ENCODE measurements at regions not wholly inside any gene's neighbourhood (a gene's known extent, or its start where the extent isn't known, plus 50 kb on each side); places are given as distances from the start of the nearest gene placed in this dataset.

- Histone ChIP-seq H3K27me3 (ENCODE audit: insufficient read depth, low read length) (no peaks in the 10 kb centered on the region), H2AFZ (ENCODE audit: low read depth, low read length) (no peak overlapping the region), H3K79me2 (ENCODE audit: insufficient read depth, low read length) (no peaks in the 10 kb centered on the region), H3K27ac (ENCODE audit: low read depth, low read length) (no peak overlapping the region), H4K20me1 (ENCODE audit: insufficient read depth, low read length) (no peaks in the 10 kb centered on the region), H3K4me1 (ENCODE audit: insufficient read depth, low read length) (no peaks in the 10 kb centered on the region), H3K36me3 (ENCODE audit: insufficient read depth, low read length) (no peaks in the 10 kb centered on the region), H3K9me3 (ENCODE audit: insufficient read depth, low read depth, low read length) (no peaks in the 10 kb centered on the region), H3K9ac (ENCODE audit: low read length) (no peak overlapping the region), H3K4me2 (ENCODE audit: low read length) (no peak overlapping the region), H3K4me3 (ENCODE audit: insufficient read depth, low read depth, low read length) (no peak overlapping the region)
- Mint-ChIP-seq H3K9me3 (ENCODE audit: unreplicated experiment) (no peaks in the 10 kb centered on the region), H3K36me3 (ENCODE audit: low read depth, unreplicated experiment) (no peaks in the 10 kb centered on the region), H3K4me1 (ENCODE audit: low read depth, unreplicated experiment) (peaks cover 8% of the 10 kb centered on the region), H3K4me3 (ENCODE audit: unreplicated experiment) (no peak overlapping the region), H3K27me3 (ENCODE audit: low read depth, unreplicated experiment) (no peaks in the 10 kb centered on the region), H3K27ac (ENCODE audit: unreplicated experiment) (no peak overlapping the region)
- TF ChIP-seq EZH2 (IDR thresholded peaks at IDR 0.05; ENCODE audit: insufficient read depth, low read length), result no peak
- no peak for TF ChIP-seq CTCF (IDR thresholded peaks at IDR 0.05; ENCODE audit: insufficient read depth, low read depth, low read length)
- DNase-seq (ENCODE audit: low read depth), result peak; percentile 30
- FAIRE-seq, result no peak
Observed at GRCh38 chr3:144039661-144040060, 68.0 kb downstream of the DIPK2A start.

- H3K36me3 Mint-ChIP-seq (ENCODE audit: low read depth, unreplicated experiment), result no peaks in the 10 kb centered on the region
- DNase-seq (ENCODE audit: low read depth) (no peak), FAIRE-seq (no peak)
- Histone ChIP-seq H2AFZ (ENCODE audit: low read depth, low read length) (no peak overlapping the region), H3K9me3 (ENCODE audit: insufficient read depth, low read depth, low read length) (no peaks in the 10 kb centered on the region), H3K36me3 (ENCODE audit: insufficient read depth, low read length) (no peaks in the 10 kb centered on the region), H3K4me2 (ENCODE audit: low read length) (no peak overlapping the region), H3K27ac (ENCODE audit: low read depth, low read length) (no peak overlapping the region), H3K27me3 (ENCODE audit: insufficient read depth, low read length) (no peaks in the 10 kb centered on the region), H3K4me3 (ENCODE audit: insufficient read depth, low read depth, low read length) (no peak overlapping the region), H3K4me1 (ENCODE audit: insufficient read depth, low read length) (no peaks in the 10 kb centered on the region), H4K20me1 (ENCODE audit: insufficient read depth, low read length) (no peaks in the 10 kb centered on the region), H3K79me2 (ENCODE audit: insufficient read depth, low read length) (no peaks in the 10 kb centered on the region), H3K9ac (ENCODE audit: low read length) (no peak overlapping the region)
- TF ChIP-seq CTCF (IDR thresholded peaks at IDR 0.05; ENCODE audit: insufficient read depth, low read depth, low read length), result no peak
- no peak for TF ChIP-seq EZH2 (IDR thresholded peaks at IDR 0.05; ENCODE audit: insufficient read depth, low read length)
- no peak overlapping the region for H3K4me3 Mint-ChIP-seq (ENCODE audit: unreplicated experiment)
- H3K27me3 Mint-ChIP-seq (ENCODE audit: low read depth, unreplicated experiment), result no peaks in the 10 kb centered on the region
- H3K4me1 Mint-ChIP-seq (ENCODE audit: low read depth, unreplicated experiment), result peaks cover 6% of the 10 kb centered on the region
- H3K9me3 Mint-ChIP-seq (ENCODE audit: unreplicated experiment), result no peaks in the 10 kb centered on the region
- H3K27ac Mint-ChIP-seq (ENCODE audit: unreplicated experiment), result no peak overlapping the region
Observed at GRCh38 chr3:144041960-144042556, 70.4 kb downstream of the DIPK2A start.

GRCh38 chr3:144045766-144046165 is 74.1 kb downstream of the DIPK2A start:
- FAIRE-seq, result no peak
- no peak for DNase-seq (ENCODE audit: low read depth)
- no peaks in the 10 kb centered on the region for H3K79me2 ChIP-seq (ENCODE audit: insufficient read depth, low read length)
- no peaks in the 10 kb centered on the region for H3K36me3 Mint-ChIP-seq (ENCODE audit: low read depth, unreplicated experiment)
- H4K20me1 ChIP-seq (ENCODE audit: insufficient read depth, low read length), result no peaks in the 10 kb centered on the region
- no peak overlapping the region for H3K27ac Mint-ChIP-seq (ENCODE audit: unreplicated experiment)
- no peak overlapping the region for H3K9ac ChIP-seq (ENCODE audit: low read length)
- no peak overlapping the region for H3K4me3 Mint-ChIP-seq (ENCODE audit: unreplicated experiment)
- H3K27me3 Mint-ChIP-seq (ENCODE audit: low read depth, unreplicated experiment), result no peaks in the 10 kb centered on the region
- no peaks in the 10 kb centered on the region for H3K36me3 ChIP-seq (ENCODE audit: insufficient read depth, low read length)
- no peaks in the 10 kb centered on the region for H3K4me1 ChIP-seq (ENCODE audit: insufficient read depth, low read length)
- H3K27me3 ChIP-seq (ENCODE audit: insufficient read depth, low read length), result no peaks in the 10 kb centered on the region
- no peak overlapping the region for H3K27ac ChIP-seq (ENCODE audit: low read depth, low read length)
- H3K4me1 Mint-ChIP-seq (ENCODE audit: low read depth, unreplicated experiment), result no peaks in the 10 kb centered on the region
- no peaks in the 10 kb centered on the region for H3K9me3 ChIP-seq (ENCODE audit: insufficient read depth, low read depth, low read length)
- H3K4me2 ChIP-seq (ENCODE audit: low read length), result no peak overlapping the region
- TF ChIP-seq EZH2 (IDR thresholded peaks at IDR 0.05; ENCODE audit: insufficient read depth, low read length) (no peak), CTCF (IDR thresholded peaks at IDR 0.05; ENCODE audit: insufficient read depth, low read depth, low read length) (no peak)
- H3K9me3 Mint-ChIP-seq (ENCODE audit: unreplicated experiment), result no peaks in the 10 kb centered on the region
- no peak overlapping the region for H3K4me3 ChIP-seq (ENCODE audit: insufficient read depth, low read depth, low read length)
- no peak overlapping the region for H2AFZ ChIP-seq (ENCODE audit: low read depth, low read length)

Data from astrocyte (in vitro differentiated cells and primary cell).